ENCODE measurements at regions not wholly inside any gene's neighbourhood (a gene's known extent, or its start where the extent isn't known, plus 50 kb on each side); places are given as distances from the start of the nearest gene placed in this dataset.

- H2AFZ ChIP-seq (ENCODE audit: low read depth, low read length) = no peak overlapping the region
- TF ChIP-seq POLR2AphosphoS5 (IDR thresholded peaks at IDR 0.05; ENCODE audit: insufficient read depth, low read depth, low read length) (no peak), FOS (IDR thresholded peaks at IDR 0.05; ENCODE audit: borderline replicate concordance, insufficient read depth, low read length) (no peak), GATA2 (IDR thresholded peaks at IDR 0.05; ENCODE audit: insufficient read depth, insufficient read length, low read depth, low read length) (no peak), MAX (IDR thresholded peaks at IDR 0.05; ENCODE audit: insufficient read depth, insufficient read length) (no peak), JUN (IDR thresholded peaks at IDR 0.05; ENCODE audit: borderline replicate concordance, insufficient read depth, insufficient read length, low read depth) (no peak)
- TF ChIP-seq, protein P1, sequence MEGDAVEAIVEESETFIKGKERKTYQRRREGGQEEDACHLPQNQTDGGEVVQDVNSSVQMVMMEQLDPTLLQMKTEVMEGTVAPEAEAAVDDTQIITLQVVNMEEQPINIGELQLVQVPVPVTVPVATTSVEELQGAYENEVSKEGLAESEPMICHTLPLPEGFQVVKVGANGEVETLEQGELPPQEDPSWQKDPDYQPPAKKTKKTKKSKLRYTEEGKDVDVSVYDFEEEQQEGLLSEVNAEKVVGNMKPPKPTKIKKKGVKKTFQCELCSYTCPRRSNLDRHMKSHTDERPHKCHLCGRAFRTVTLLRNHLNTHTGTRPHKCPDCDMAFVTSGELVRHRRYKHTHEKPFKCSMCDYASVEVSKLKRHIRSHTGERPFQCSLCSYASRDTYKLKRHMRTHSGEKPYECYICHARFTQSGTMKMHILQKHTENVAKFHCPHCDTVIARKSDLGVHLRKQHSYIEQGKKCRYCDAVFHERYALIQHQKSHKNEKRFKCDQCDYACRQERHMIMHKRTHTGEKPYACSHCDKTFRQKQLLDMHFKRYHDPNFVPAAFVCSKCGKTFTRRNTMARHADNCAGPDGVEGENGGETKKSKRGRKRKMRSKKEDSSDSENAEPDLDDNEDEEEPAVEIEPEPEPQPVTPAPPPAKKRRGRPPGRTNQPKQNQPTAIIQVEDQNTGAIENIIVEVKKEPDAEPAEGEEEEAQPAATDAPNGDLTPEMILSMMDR (IDR thresholded peaks at IDR 0.05; ENCODE audit: extremely low read depth in 1 of 2, insufficient read depth in 1 of 2, low read depth in 1 of 2, low read length in 2 of 2) = no peak
- no peak overlapping the region for H3K9ac ChIP-seq (replicated peaks; ENCODE audit: extremely low read depth, insufficient read depth, low read length)
- ChIA-PET CTCF (no interaction called here), POLR2A (no interaction called here)
- H3K27ac ChIP-seq (ENCODE audit: insufficient read depth, low read depth, low read length) = no peak overlapping the region
- BruUV-seq (replicated peaks) = no TSS peak
- intact Hi-C loops (cut with micrococcal nuclease) = no loop called here
- no peaks in the 10 kb centered on the region for H3K79me2 ChIP-seq (ENCODE audit: control insufficient read depth, insufficient read depth, low read length)
- H4K20me1 ChIP-seq (replicated peaks; ENCODE audit: control insufficient read depth, extremely low read depth, insufficient read depth, low read length) = no peaks in the 10 kb centered on the region
- H3K4me1 ChIP-seq (ENCODE audit: control insufficient read depth, extremely low read depth, insufficient read depth, low read length) = no peaks in the 10 kb centered on the region
- no peaks in the 10 kb centered on the region for H3K9me1 ChIP-seq (replicated peaks; ENCODE audit: control insufficient read depth, extremely low read depth, insufficient read depth, low read length)
- FAIRE-seq (no peak), DNase-seq (ENCODE audit: low read depth, low spot score) (no peak)
- no peaks in the 10 kb centered on the region for H3K9me3 ChIP-seq (replicated peaks; ENCODE audit: control insufficient read depth, insufficient read depth, low read length)
- H3K27me3 ChIP-seq (ENCODE audit: control insufficient read depth in 2 of 2, insufficient read depth in 2 of 2, low read length in 2 of 2) = no peaks in the 10 kb centered on the region
- H3K36me3 ChIP-seq (ENCODE audit: control insufficient read depth in 2 of 2, extremely low read depth in 1 of 2, insufficient read depth in 2 of 2, low read length in 2 of 2) = no peaks in the 10 kb centered on the region
- dilution Hi-C loops (cut with MboI; ENCODE audit: extremely low pct_ligation_motif_present, low sequenced_read_pairs) = no loop called here
- no peak overlapping the region for H3K4me3 ChIP-seq (replicated peaks in 1 of 3; ENCODE audit: insufficient read depth in 1 of 3, low read depth in 1 of 3, low read length in 3 of 3)
- no peak overlapping the region for H3K4me2 ChIP-seq (ENCODE audit: insufficient read depth, low read length)
These were observed 118.5 kb upstream of the SERTM1 start for GRCh38 chr13:36555151-36555986.
